SKM-1 treated with dmso at 0.1 percent for 144 hours (cell line): ENCODE measurements at regions not wholly inside any gene's neighbourhood (a gene's known extent, or its start where the extent isn't known, plus 50 kb on each side); places are given as distances from the start of the nearest gene placed in this dataset.
"Not testable (repeated sequence)": the region's sequence is repeated elsewhere in the genome, so short reads cannot be mapped to it uniquely, and the experiment has no call there.

Experiments used
- DNase-seq: peaks from one replicate; lab custom pipeline; 2025; ENCODE audit not compliant: unreplicated experiment; lab: John Stamatoyannopoulos, UW

GRCh38 chr6:112923940-112924587 is 576.9 kb downstream of the RFPL4B start:
- DNase-seq, result no peak

DNA sequence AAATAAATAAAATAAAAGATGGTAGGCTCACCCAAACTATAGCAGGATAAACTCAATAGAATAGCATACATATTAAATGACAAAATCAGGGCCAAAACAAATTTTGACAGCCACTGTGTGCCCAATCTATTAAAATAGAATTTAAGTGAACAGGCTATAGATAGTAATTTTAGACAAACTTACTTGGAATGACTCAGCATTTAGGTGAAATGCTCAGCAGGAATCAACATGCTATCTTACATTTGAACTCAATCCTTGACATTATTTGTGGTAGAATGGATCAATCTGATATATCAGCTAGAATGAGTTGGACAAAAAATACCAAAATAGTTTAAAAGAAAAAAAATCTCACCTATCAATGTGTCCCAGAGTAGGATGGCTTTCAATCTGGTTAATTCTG is 578.6 kb downstream of the RFPL4B start:
- DNase-seq, result no peak

- DNase-seq, result no peak
Measured at GRCh38 chr6:112927641-112928320, 580.7 kb downstream of the RFPL4B start.

DNA sequence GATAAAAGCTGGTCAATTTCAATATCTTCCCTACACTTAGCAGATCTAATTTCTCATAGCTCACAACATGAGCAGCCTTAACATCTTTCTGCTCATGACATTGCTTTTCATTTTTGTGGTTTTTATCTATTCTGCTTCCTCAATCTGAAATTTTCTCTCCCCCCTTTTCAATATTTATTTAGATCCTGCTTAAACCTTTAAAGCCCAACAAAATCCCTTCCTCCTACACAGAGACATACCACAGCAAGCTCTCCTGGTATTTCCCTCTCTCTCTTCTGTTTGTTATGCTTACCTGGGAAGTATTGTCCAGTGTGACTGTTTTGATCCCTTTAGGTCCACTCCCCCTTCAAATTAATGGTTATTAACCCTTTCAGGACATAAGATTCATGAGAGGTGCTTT is 582.5 kb downstream of the RFPL4B start:
- no peak for DNase-seq

GRCh38 chr6:112931832-112932231 is 584.7 kb downstream of the RFPL4B start:
- DNase-seq, result no peak

DNA sequence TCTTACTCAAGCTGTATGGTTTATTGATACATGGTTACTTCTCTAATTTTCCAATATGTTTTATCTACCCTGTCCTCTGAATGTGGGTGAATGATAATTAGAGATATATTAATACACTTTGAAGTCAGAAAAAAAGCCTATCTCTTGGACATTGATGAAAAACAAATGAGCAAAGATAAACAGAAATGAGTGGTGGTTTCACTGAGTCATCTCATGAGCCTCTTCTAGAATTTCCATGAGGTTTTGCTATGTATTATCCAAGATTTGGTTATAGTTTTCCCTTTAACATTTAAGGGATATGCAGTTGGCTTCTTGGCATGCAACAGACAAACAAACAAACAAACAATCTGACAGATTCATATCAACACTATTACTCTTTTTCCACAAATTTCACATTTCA is 586.8 kb downstream of the RFPL4B start:
- DNase-seq, result no peak

DNA sequence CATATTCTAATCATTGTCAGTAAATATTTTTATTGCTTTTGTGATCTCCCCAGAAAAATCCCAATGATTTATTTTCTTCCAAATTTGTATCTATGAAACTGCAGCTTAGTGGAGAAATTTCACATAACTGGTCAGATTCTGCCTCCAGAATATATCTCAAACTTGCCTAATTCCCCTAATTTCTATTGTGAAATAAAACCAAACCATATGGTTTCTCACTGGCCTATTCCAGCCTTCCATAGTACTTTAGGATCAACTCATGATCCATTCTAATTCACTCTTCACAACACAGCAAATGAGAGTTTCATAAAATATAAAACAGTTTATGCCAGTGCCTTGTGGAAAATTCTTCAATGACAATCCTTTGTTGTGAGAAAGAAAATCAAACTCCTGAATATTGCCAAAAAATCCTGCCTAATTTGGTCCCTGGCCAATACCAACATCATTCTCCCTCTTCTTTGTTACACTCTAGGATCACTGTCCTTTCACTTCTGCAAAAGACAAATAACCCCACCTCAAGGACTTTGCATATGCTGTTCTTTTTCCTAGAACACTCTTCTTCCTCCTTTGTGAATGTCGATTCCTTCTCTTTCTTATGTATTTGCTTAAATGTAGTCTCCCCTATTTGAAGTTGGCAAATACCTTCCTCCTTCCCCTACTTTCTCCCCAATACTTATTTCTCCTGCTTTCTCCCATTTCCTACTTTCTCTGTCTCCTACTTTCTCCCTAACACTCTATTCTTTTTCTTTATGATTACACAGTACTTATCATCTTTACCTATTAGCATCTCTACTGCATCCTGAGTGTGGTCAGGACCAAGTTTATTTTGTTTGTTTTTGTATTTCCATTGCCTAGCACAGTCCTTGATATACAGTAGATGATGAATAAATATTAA is 587.5 kb downstream of the RFPL4B start:
- no peak for DNase-seq

- no peak for DNase-seq
Measured at GRCh38 chr6:112935402-112936078, 588.4 kb downstream of the RFPL4B start.

GRCh38 chr6:112936079-112936472 is 588.9 kb downstream of the RFPL4B start:
- DNase-seq, result no peak

DNA sequence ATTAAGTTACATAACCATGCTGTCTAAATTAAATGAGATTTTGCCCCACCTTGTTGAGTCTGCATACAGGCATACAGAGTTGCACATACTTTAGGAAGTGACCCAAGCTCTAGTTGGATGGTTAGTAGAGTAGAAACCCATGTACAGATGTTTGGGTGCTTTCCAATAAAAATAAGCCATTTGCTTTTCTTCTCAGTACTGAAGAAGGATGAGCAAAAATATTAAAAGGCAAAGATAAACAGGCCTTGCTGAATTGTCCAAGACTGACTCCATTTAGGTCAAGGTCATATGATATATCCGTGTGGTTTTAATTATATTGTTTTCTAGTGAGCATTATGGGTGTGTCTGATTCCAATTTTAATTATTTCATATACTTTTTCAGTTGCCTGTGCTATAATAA is 589.4 kb downstream of the RFPL4B start:
- no peak for DNase-seq

- not testable (repeated sequence) for DNase-seq
Measured at GRCh38 chr6:112937690-112938089, 590.6 kb downstream of the RFPL4B start.

- no peak for DNase-seq
Measured at GRCh38 chr6:112938650-112939049, 591.5 kb downstream of the RFPL4B start.

GRCh38 chr6:112939563-112939962 is 592.4 kb downstream of the RFPL4B start:
- DNase-seq, result no peak

DNA sequence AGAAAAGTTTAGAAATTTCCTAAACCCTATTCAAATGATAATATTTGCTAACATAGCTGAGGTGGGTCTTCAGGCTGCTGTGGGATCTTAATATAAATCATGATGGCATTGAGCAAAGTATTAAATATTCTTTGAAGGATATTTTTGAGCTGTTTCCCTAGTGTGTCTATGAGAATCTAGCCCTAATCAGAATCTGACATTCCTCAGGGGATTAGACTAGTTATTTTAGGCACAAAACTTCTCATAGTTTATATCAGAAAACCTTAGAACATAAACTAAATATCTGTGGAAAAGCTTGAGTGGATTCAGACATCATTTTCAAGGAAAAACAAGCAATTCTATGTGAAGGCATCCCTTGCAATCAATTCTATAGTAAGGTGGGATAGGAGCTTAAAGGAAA is 594.5 kb downstream of the RFPL4B start:
- no peak for DNase-seq

GRCh38 chr6:112946051-112946450 is 598.9 kb downstream of the RFPL4B start:
- no peak for DNase-seq

- DNase-seq, result no peak
Measured at GRCh38 chr6:112947507-112947906, 600.4 kb downstream of the RFPL4B start.

DNA sequence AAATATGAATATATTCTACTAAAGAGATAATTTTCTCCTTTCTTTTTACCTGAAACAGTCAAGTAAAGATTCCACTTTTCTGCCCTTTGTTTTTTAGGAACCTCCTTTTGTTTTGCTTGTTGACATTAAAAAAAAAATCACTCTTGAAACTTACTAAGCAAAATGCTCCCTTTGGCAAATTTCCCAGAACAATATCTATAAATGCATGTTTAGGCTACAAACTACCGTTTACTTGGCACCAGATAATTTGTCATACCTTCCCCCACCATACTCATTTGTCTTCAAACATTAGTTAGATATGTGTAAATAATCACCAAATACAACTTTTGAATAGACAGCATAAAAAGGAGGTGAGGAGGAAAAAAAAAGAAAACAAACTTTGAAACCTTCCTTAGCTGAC is 604.7 kb downstream of the RFPL4B start:
- DNase-seq, result no peak

DNA sequence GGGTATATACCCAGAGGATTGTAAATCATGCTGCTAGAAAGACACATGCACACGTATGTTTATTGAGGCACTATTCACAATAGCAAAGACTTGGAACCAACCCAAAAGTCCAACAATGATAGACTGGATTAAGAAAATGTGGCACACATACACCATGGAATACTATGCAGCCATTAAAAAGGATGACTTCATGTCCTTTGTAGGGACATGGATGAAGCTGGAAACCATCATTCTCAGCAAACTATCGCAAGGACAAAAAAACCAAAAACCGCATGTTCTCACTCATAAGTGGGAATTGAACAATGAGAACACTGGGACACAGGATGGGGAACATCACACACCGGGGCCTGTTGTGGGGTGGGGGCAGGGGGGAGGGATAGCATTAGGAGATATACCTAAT is 608.6 kb downstream of the RFPL4B start:
- not testable (repeated sequence) for DNase-seq

GRCh38 chr6:112956696-112957535 is 609.8 kb downstream of the RFPL4B start:
- DNase-seq, result no peak

DNA sequence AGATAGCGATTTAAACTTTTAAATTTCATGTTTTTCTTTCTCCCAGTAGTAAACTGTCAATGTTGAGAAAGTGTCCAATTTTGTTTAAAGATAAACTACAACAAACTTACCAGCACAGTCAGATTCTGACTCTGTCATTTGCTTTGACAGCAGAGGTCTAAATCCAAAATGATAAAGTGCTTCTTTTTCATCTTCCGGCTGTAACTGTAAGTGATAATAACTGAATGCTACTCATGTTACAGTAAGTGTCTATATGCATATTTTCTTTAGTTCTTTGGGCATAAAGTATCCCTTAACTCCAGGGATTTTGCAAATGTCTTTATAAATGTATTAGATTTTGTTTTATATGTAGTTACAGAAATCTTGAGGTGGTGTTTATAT is 610.4 kb downstream of the RFPL4B start:
- no peak for DNase-seq
